OCI-LY7 (cell line): ENCODE measurements at regions not wholly inside any gene's neighbourhood (a gene's known extent, or its start where the extent isn't known, plus 50 kb on each side); places are given as distances from the start of the nearest gene placed in this dataset.

Experiments used
- BruUV-seq: library from RNA; stranded (reverse); fragments of 400-500 nt; replicated peaks from 2 replicates; lab custom pipeline; 2021; lab: Mats Ljungman, UMichigan
- CTCF ChIA-PET: fragments of 300-600 bp; sonication (Branson Sonifier 250); formaldehyde crosslinking; loops from one replicate; lab custom pipeline; 2022; ENCODE audit warnings: antibody characterized with exemption; ENCODE audit not compliant: unreplicated experiment; lab: Charles Lee
- POLR2A ChIA-PET: fragments of 300-600 bp; sonication (Branson Sonifier 250); formaldehyde crosslinking; loops from one replicate; lab custom pipeline; 2022; ENCODE audit warnings: antibody characterized with exemption; lab: Charles Lee
- DNase-seq: peaks from one replicate; pipeline ENCODE4 v3.0.0-alpha.2; 2015; ENCODE audit warnings: low spot score
- H2AFZ ChIP-seq: fragments of 200-600 bp; sonication (generic), shearing (Covaris generic); 2 replicates; pipeline ENCODE4 v1.6.1; 2014; ENCODE audit warnings: mild to moderate bottlenecking, antibody characterized with exemption, low read length, moderate library complexity
- H3K27ac ChIP-seq: fragments of 200-600 bp; sonication (generic); 2 replicates; pipeline ENCODE4 v1.5.1; 2014; ENCODE audit warnings: mixed run types, low read depth, mild to moderate bottlenecking, moderate library complexity, low read length, inconsistent platforms; ENCODE audit not compliant: poor library complexity, severe bottlenecking
- H3K36me3 ChIP-seq: fragments of 200-600 bp; sonication (generic); 2 replicates; pipeline ENCODE4 v1.6.1; 2014; ENCODE audit warnings: mild to moderate bottlenecking, antibody characterized with exemption, low read length, moderate library complexity, mixed read lengths; ENCODE audit not compliant: insufficient read depth
- H3K4me1 ChIP-seq: fragments of 200-600 bp; sonication (generic); 2 replicates; pipeline ENCODE4 v1.5.1; 2014; ENCODE audit warnings: mild to moderate bottlenecking, low read length; ENCODE audit not compliant: insufficient read depth, poor library complexity, severe bottlenecking
- H3K4me2 ChIP-seq: fragments of 200-600 bp; sonication (generic); 2 replicates; pipeline ENCODE4 v1.6.1; 2014; ENCODE audit warnings: mild to moderate bottlenecking, low read length
- H3K4me3 ChIP-seq: fragments of 200-600 bp; sonication (generic); 2 replicates; pipeline ENCODE4 v1.5.1; 2014; ENCODE audit warnings: mild to moderate bottlenecking, low read depth, low read length; ENCODE audit not compliant: poor library complexity, severe bottlenecking
- H3K79me2 ChIP-seq: fragments of 200-600 bp; sonication (generic); 2 replicates; pipeline ENCODE4 v1.6.1; 2016; ENCODE audit warnings: low read depth, mild to moderate bottlenecking, low read length, moderate library complexity, mixed read lengths; ENCODE audit not compliant: insufficient read depth
- H3K9me2 ChIP-seq: fragments of 200-600 bp; sonication (generic); 2 replicates; pipeline ENCODE4 v1.6.1; 2016; ENCODE audit warnings: mild to moderate bottlenecking, low read length, mixed read lengths; ENCODE audit not compliant: insufficient read depth
- H3K9me3 ChIP-seq: fragments of 200-600 bp; sonication (generic); 2 replicates; pipeline ENCODE4 v1.6.1; 2014; ENCODE audit warnings: mild to moderate bottlenecking, mixed run types, low read length, mixed read lengths
- H4K20me1 ChIP-seq: fragments of 200-600 bp; sonication (generic); 2 replicates; pipeline ENCODE4 v1.6.1; 2014; ENCODE audit warnings: mild to moderate bottlenecking, antibody characterized with exemption, low read length, moderate library complexity, mixed read lengths; ENCODE audit not compliant: insufficient read depth
- EZH2phosphoT487 ChIP-seq: fragments of 200-600 bp; sonication (generic); IDR thresholded peaks from 2 replicates; pipeline ENCODE4 v1.6.1; 2018; ENCODE audit warnings: low read depth, borderline replicate concordance, mild to moderate bottlenecking, mixed run types, antibody characterized with exemption, low read length, moderate library complexity, mixed read lengths
- intact Hi-C: fragments of 100-400 bp; cut with micrococcal nuclease; formaldehyde crosslinking; loops from one replicate; pipeline ENCODE4 v1.10.0; 2022; ENCODE audit not compliant: unreplicated experiment
- TF ChIP-seq, protein P1 (sequence below): fragments of 200-600 bp; sonication (generic); conservative IDR thresholded peaks from 2 replicates; pipeline ENCODE4 v1.5.1; 2014; ENCODE audit warnings: mild to moderate bottlenecking, antibody characterized with exemption, low read length, moderate library complexity, mixed read lengths

DNA sequence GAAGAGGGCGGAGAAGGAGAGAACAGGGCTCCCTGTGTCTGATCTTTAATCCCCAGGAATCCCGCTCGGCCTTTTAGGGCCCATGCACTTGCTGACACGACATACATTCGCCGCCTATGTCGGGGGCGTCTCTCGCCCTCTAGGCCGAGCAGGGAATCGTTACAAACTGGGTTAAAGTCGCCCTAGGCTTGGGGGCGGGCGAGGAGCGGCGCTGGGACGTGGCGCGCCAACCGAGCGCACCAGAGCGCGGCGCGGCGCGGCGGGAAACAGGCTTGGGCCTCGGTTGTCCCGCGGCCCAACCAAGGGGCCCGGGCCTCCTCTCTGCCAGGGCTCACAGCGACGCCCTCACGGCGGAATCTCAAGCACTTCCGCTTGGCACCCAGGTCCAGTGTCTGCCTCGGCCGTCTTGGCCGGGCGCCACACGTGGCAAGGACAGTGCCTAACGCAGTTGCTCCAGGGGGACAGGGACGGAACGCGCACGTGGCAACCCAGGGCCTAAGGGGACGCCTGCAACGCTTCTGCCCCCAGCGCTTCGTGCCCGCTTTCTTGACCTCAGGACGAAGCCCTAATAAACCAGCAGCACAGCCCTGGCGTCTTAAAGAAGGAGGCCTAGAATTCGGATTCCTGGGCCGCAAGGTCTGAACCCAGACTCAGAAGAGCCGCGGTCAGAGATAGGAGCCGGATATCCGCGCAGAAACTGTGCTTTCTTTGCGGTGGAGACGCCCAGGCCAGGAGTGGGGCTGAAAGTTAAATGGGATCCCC lies 71.5 kb downstream of the NCR2 start:
- no peaks in the 10 kb centered on the region for H3K36me3 ChIP-seq
- DNase-seq: no peak
- H4K20me1 ChIP-seq: no peaks in the 10 kb centered on the region
- H3K4me1 ChIP-seq: no peaks in the 10 kb centered on the region
- no peak overlapping the region for H3K4me2 ChIP-seq
- POLR2A ChIA-PET: no interaction called here
- H3K79me2 ChIP-seq: no peaks in the 10 kb centered on the region
- H3K27ac ChIP-seq: no peak overlapping the region
- intact Hi-C loops: no loop called here
- H3K9me2 ChIP-seq: no peaks in the 10 kb centered on the region
- BruUV-seq: no TSS peak
- no peak overlapping the region for H3K4me3 ChIP-seq
- H3K9me3 ChIP-seq: no peaks in the 10 kb centered on the region
- no peak overlapping the region for H2AFZ ChIP-seq
- TF ChIP-seq EZH2phosphoT487: no peak
- TF ChIP-seq, protein P1, sequence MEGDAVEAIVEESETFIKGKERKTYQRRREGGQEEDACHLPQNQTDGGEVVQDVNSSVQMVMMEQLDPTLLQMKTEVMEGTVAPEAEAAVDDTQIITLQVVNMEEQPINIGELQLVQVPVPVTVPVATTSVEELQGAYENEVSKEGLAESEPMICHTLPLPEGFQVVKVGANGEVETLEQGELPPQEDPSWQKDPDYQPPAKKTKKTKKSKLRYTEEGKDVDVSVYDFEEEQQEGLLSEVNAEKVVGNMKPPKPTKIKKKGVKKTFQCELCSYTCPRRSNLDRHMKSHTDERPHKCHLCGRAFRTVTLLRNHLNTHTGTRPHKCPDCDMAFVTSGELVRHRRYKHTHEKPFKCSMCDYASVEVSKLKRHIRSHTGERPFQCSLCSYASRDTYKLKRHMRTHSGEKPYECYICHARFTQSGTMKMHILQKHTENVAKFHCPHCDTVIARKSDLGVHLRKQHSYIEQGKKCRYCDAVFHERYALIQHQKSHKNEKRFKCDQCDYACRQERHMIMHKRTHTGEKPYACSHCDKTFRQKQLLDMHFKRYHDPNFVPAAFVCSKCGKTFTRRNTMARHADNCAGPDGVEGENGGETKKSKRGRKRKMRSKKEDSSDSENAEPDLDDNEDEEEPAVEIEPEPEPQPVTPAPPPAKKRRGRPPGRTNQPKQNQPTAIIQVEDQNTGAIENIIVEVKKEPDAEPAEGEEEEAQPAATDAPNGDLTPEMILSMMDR: no peak
- CTCF ChIA-PET: no interaction called here

DNA sequence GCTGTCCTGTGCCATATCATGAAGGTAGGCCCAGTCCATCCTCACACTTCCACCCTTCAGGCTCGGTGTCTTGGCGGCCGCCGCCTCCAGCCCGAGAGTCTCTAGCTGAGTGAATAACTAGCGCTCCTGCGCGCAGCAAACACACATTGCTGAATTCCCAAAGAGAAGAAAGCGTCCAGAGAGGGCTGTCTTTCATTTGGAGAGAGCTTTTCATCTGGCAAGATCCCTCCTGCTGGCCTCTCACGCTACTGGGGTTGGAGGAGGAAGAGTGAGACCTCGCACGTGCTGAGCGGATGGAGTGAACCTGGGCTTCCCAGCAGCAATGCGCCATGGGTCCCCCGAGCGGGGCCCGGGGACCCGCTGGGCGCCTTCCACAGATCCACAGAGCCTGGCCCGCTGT lies 73.2 kb downstream of the NCR2 start:
- no peaks in the 10 kb centered on the region for H4K20me1 ChIP-seq
- no peak overlapping the region for H3K4me3 ChIP-seq
- H3K79me2 ChIP-seq: no peaks in the 10 kb centered on the region
- no peak for DNase-seq
- H3K4me1 ChIP-seq: no peaks in the 10 kb centered on the region
- no peaks in the 10 kb centered on the region for H3K36me3 ChIP-seq
- BruUV-seq: no TSS peak
- ChIA-PET POLR2A (no interaction called here), CTCF (no interaction called here)
- no peaks in the 10 kb centered on the region for H3K9me2 ChIP-seq
- no peak overlapping the region for H3K27ac ChIP-seq
- H3K4me2 ChIP-seq: no peak overlapping the region
- intact Hi-C loops: no loop called here
- H3K9me3 ChIP-seq: no peaks in the 10 kb centered on the region
- no peak for TF ChIP-seq EZH2phosphoT487
- TF ChIP-seq, protein P1: no peak
- no peak overlapping the region for H2AFZ ChIP-seq

DNA sequence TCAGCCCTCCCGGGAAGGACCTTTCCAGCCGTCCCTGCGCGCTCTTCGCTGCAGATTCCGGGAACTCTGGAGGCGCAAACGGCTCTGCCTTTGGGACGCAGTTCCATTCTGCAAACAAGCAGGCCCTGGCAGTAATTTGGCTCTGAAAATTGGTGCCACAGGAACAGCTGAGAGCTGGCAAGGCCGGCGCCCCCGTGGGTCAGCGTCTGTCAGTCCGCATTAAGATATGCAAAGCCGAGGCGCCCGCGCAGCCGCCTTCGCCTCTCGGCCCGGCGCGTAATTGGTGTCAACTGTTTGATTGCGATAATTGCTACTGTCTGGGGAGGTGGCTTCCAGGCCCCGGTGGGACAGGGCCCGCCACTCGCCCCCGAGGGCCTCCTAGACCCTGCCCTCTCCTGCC lies 73.6 kb downstream of the NCR2 start:
- intact Hi-C loops: no loop called here
- Histone ChIP-seq H3K9me2 (no peaks in the 10 kb centered on the region), H3K4me3 (no peak overlapping the region), H2AFZ (no peak overlapping the region), H4K20me1 (no peaks in the 10 kb centered on the region), H3K36me3 (no peaks in the 10 kb centered on the region), H3K27ac (no peak overlapping the region), H3K4me1 (no peaks in the 10 kb centered on the region), H3K9me3 (no peaks in the 10 kb centered on the region), H3K4me2 (no peak overlapping the region), H3K79me2 (no peaks in the 10 kb centered on the region)
- POLR2A ChIA-PET: no interaction called here
- CTCF ChIA-PET: no interaction called here
- no TSS peak for BruUV-seq
- DNase-seq: no peak
- TF ChIP-seq, protein P1: no peak
- TF ChIP-seq EZH2phosphoT487: no peak
